Astrocyte (in vitro differentiated cells and primary cell): ENCODE measurements at regions not wholly inside any gene's neighbourhood (a gene's known extent, or its start where the extent isn't known, plus 50 kb on each side); places are given as distances from the start of the nearest gene placed in this dataset.

Source experiments
- EZH2 ChIP-seq: IDR thresholded peaks from 2 replicates; pipeline ENCODE4 v1.6.1; 2012; ENCODE audit warnings: mild to moderate bottlenecking, low read length, inconsistent platforms; ENCODE audit not compliant: insufficient read depth
- TF ChIP-seq, protein P1 (sequence below): IDR thresholded peaks from 2 replicates; pipeline ENCODE4 v1.5.1; 2011; ENCODE audit warnings: low read depth, mild to moderate bottlenecking, inconsistent platforms, low read length, moderate library complexity; ENCODE audit not compliant: insufficient read depth

GRCh38 chr1:211198880-211199279 is 60.3 kb upstream of the RCOR3 start:
- TF ChIP-seq, protein P1, sequence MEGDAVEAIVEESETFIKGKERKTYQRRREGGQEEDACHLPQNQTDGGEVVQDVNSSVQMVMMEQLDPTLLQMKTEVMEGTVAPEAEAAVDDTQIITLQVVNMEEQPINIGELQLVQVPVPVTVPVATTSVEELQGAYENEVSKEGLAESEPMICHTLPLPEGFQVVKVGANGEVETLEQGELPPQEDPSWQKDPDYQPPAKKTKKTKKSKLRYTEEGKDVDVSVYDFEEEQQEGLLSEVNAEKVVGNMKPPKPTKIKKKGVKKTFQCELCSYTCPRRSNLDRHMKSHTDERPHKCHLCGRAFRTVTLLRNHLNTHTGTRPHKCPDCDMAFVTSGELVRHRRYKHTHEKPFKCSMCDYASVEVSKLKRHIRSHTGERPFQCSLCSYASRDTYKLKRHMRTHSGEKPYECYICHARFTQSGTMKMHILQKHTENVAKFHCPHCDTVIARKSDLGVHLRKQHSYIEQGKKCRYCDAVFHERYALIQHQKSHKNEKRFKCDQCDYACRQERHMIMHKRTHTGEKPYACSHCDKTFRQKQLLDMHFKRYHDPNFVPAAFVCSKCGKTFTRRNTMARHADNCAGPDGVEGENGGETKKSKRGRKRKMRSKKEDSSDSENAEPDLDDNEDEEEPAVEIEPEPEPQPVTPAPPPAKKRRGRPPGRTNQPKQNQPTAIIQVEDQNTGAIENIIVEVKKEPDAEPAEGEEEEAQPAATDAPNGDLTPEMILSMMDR: no peak
- no peak for TF ChIP-seq EZH2
